Fibroblast of lung (primary cell): ENCODE measurements at regions not wholly inside any gene's neighbourhood (a gene's known extent, or its start where the extent isn't known, plus 50 kb on each side); places are given as distances from the start of the nearest gene placed in this dataset.

ENCODE experiments used
- EZH2 ChIP-seq: IDR thresholded peaks from 2 replicates; pipeline ENCODE4 v1.5.1; 2012; ENCODE audit warnings: low read length, control low read depth, mild to moderate bottlenecking; ENCODE audit errors: missing control alignments
- TF ChIP-seq, protein P1 (sequence below), 2 donors: IDR thresholded peaks in 1 of 2; conservative IDR thresholded peaks in 1 of 2; 1 replicate in 1 of 2; 2 replicates in 1 of 2; pipeline ENCODE4 v1.5.1; 2011 to 2012; ENCODE audit warnings: low read length in 2 of 2, control low read depth in 1 of 2, inconsistent platforms in 1 of 2, low read depth in 1 of 2, mild to moderate bottlenecking in 1 of 2

GRCh38 chr5:68748101-68748500 lies 345.7 kb upstream of the SLC30A5 start:
- TF ChIP-seq EZH2: no peak
- TF ChIP-seq, protein P1, sequence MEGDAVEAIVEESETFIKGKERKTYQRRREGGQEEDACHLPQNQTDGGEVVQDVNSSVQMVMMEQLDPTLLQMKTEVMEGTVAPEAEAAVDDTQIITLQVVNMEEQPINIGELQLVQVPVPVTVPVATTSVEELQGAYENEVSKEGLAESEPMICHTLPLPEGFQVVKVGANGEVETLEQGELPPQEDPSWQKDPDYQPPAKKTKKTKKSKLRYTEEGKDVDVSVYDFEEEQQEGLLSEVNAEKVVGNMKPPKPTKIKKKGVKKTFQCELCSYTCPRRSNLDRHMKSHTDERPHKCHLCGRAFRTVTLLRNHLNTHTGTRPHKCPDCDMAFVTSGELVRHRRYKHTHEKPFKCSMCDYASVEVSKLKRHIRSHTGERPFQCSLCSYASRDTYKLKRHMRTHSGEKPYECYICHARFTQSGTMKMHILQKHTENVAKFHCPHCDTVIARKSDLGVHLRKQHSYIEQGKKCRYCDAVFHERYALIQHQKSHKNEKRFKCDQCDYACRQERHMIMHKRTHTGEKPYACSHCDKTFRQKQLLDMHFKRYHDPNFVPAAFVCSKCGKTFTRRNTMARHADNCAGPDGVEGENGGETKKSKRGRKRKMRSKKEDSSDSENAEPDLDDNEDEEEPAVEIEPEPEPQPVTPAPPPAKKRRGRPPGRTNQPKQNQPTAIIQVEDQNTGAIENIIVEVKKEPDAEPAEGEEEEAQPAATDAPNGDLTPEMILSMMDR (conservative IDR thresholded peaks at IDR 0.05 in 1 of 2, IDR thresholded peaks at IDR 0.05 in 1 of 2; ENCODE audit: low read depth in 1 of 2, low read length in 2 of 2): no peak
